T-helper 2 cell (primary cell): ENCODE measurements at regions not wholly inside any gene's neighbourhood (a gene's known extent, or its start where the extent isn't known, plus 50 kb on each side); places are given as distances from the start of the nearest gene placed in this dataset.

Experiments used
- DNase-seq, 5 experiments: peaks; one replicate each; pipeline versions ENCODE4 v3.0.0 to v3.0.0-alpha.2; 2012 to 2022

- DNase-seq: no peak
These were observed 65.8 kb upstream of the SLITRK6 start for GRCh38 chr13:85864963-85865530.

GRCh38 chr13:85853901-85854663 is 54.9 kb upstream of the SLITRK6 start:
- no peak for DNase-seq

GRCh38 chr13:85853161-85853894 is 54.1 kb upstream of the SLITRK6 start:
- no peak for DNase-seq
